GM18519 (cell line): ENCODE measurements at regions not wholly inside any gene's neighbourhood (a gene's known extent, or its start where the extent isn't known, plus 50 kb on each side); places are given as distances from the start of the nearest gene placed in this dataset.

Experiments used
- ATAC-seq: cut with Tn5 transposase; IDR thresholded peaks from one replicate; pipeline ENCODE4 v1.9.1; 2021; ENCODE audit warnings: mild to moderate bottlenecking, moderate library complexity; ENCODE audit not compliant: unreplicated experiment, low FRiP score

- ATAC-seq: no peak
Measured at GRCh38 chr2:147657086-147658000, 187.5 kb upstream of the ACVR2A start.

- no peak for ATAC-seq
Measured at GRCh38 chr2:147649998-147650397, 194.8 kb upstream of the ACVR2A start.

- ATAC-seq: no peak
Measured at GRCh38 chr2:147649286-147649685, 195.5 kb upstream of the ACVR2A start.

- no peak for ATAC-seq
Measured at GRCh38 chr2:147648471-147648870, 196.4 kb upstream of the ACVR2A start.

GRCh38 chr2:147647816-147648215 is 197.0 kb upstream of the ACVR2A start:
- no peak for ATAC-seq

GRCh38 chr2:147646818-147647468 is 197.9 kb upstream of the ACVR2A start:
- no peak for ATAC-seq

- no peak for ATAC-seq
Measured at GRCh38 chr2:147644491-147644890, 200.3 kb upstream of the ACVR2A start.

- ATAC-seq: no peak
Measured at GRCh38 chr2:147642765-147643164, 202.1 kb upstream of the ACVR2A start.

GRCh38 chr2:147641651-147642050 is 203.2 kb upstream of the ACVR2A start:
- no peak for ATAC-seq

- ATAC-seq: peak; percentile 87
Measured at GRCh38 chr2:147639891-147640290, 204.9 kb upstream of the ACVR2A start.

GRCh38 chr2:147639386-147639785 is 205.4 kb upstream of the ACVR2A start:
- no peak for ATAC-seq

- ATAC-seq: no peak
Measured at GRCh38 chr2:147636886-147637285, 207.9 kb upstream of the ACVR2A start.

- ATAC-seq: no peak
Measured at GRCh38 chr2:147636238-147636882, 208.5 kb upstream of the ACVR2A start.

- no peak for ATAC-seq
Measured at GRCh38 chr2:147634826-147635225, 210.0 kb upstream of the ACVR2A start.

GRCh38 chr2:147632198-147632597 is 212.6 kb upstream of the ACVR2A start:
- ATAC-seq: no peak

- ATAC-seq: no peak
Measured at GRCh38 chr2:147631294-147631693, 213.5 kb upstream of the ACVR2A start.

GRCh38 chr2:147630585-147630984 is 214.2 kb upstream of the ACVR2A start:
- ATAC-seq: no peak

- peak; percentile 44 for ATAC-seq
Measured at GRCh38 chr2:147628971-147629421, 215.8 kb upstream of the ACVR2A start.

- ATAC-seq: peak; percentile 99
Measured at GRCh38 chr2:147623328-147623727, 221.5 kb upstream of the ACVR2A start.

GRCh38 chr2:147621656-147622197 is 223.1 kb upstream of the ACVR2A start:
- ATAC-seq: no peak

GRCh38 chr2:147619808-147620207 is 225.0 kb upstream of the ACVR2A start:
- no peak for ATAC-seq
